Calu3 (cell line): ENCODE measurements at regions not wholly inside any gene's neighbourhood (a gene's known extent, or its start where the extent isn't known, plus 50 kb on each side); places are given as distances from the start of the nearest gene placed in this dataset.

Source experiments
- BruUV-seq: library from RNA; stranded (reverse); fragments of 400-500 nt; replicated peaks from 2 replicates; lab custom pipeline; 2021; lab: Mats Ljungman, UMichigan
- CTCF ChIA-PET: fragments of 300-600 bp; sonication (Branson Sonifier 250); formaldehyde crosslinking; loops from one replicate; lab custom pipeline; 2022; ENCODE audit warnings: antibody characterized with exemption; lab: Charles Lee
- DNase-seq: peaks from one replicate; pipeline ENCODE4 v3.0.0; 2022
- H3K27ac Mint-ChIP-seq: one replicate; pipeline ENCODE4 v1.8.0; 2022; ENCODE audit warnings: mixed read lengths; ENCODE audit not compliant: unreplicated experiment
- H3K27me3 Mint-ChIP-seq: one replicate; pipeline ENCODE4 v1.8.0; 2022; ENCODE audit warnings: mixed read lengths; ENCODE audit not compliant: unreplicated experiment
- H3K36me3 Mint-ChIP-seq: one replicate; pipeline ENCODE4 v1.8.0; 2022; ENCODE audit warnings: mild to moderate bottlenecking, moderate library complexity, mixed read lengths; ENCODE audit not compliant: insufficient read depth, unreplicated experiment
- H3K4me1 Mint-ChIP-seq: one replicate; pipeline ENCODE4 v1.8.0; 2022; ENCODE audit warnings: mild to moderate bottlenecking, low read depth, mixed read lengths; ENCODE audit not compliant: unreplicated experiment
- H3K4me3 Mint-ChIP-seq: one replicate; pipeline ENCODE4 v1.8.0; 2022; ENCODE audit warnings: mild to moderate bottlenecking, low read depth, moderate library complexity, mixed read lengths; ENCODE audit not compliant: unreplicated experiment
- H3K9me3 Mint-ChIP-seq: one replicate; pipeline ENCODE4 v1.8.0; 2022; ENCODE audit warnings: low read depth, mixed read lengths; ENCODE audit not compliant: unreplicated experiment
- CTCF ChIP-seq: fragments of 200-600 bp; IDR thresholded peaks from one replicate; pipeline ENCODE4 v1.8.0; 2022; ENCODE audit warnings: antibody characterized with exemption; ENCODE audit not compliant: unreplicated experiment
- intact Hi-C: fragments of 100-400 bp; cut with micrococcal nuclease; formaldehyde crosslinking; loops from one replicate; pipeline ENCODE4 v1.10.0; 2022; ENCODE audit not compliant: unreplicated experiment

GRCh38 chr2:7468448-7468828 lies 551.2 kb downstream of the RNF144A start:
- no peak overlapping the region for H3K27ac Mint-ChIP-seq
- no peak for TF ChIP-seq CTCF
- intact Hi-C loops = no loop called here

DNA sequence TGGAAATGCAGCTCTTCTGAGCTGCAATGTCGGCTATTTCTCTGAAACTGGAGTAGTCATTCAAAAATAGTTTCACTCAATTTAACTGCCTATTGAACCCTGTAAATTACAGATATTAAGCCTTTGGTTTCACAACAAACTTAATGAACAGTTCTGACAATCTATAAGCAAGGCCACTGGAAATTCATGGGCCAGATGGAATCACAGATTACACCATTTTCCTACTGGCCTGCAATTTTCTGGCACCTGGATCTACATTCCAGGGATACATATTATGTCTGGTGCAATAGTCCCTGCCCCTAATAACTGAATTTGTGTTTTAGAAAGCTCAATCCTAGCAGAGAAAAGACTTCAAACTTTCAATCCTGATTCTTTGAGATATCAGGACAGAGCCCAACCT lies 551.7 kb downstream of the RNF144A start:
- CTCF ChIA-PET = no interaction called here
- TF ChIP-seq CTCF = no peak
- BruUV-seq = no TSS peak

More at GRCh38 chr2:7468448-7468828, 551.2 kb downstream of the RNF144A start:
- Mint-ChIP-seq H3K4me1 (no peaks in the 10 kb centered on the region), H3K27me3 (no peaks in the 10 kb centered on the region), H3K4me3 (no peak overlapping the region), H3K36me3 (no peaks in the 10 kb centered on the region), H3K9me3 (no peaks in the 10 kb centered on the region)
- BruUV-seq = no TSS peak
- DNase-seq = no peak
- CTCF ChIA-PET = no interaction called here

GRCh38 chr2:7471185-7471584 lies 554.0 kb downstream of the RNF144A start:
- Mint-ChIP-seq H3K4me3 (no peak overlapping the region), H3K27me3 (no peaks in the 10 kb centered on the region), H3K9me3 (no peaks in the 10 kb centered on the region), H3K36me3 (no peaks in the 10 kb centered on the region), H3K4me1 (no peaks in the 10 kb centered on the region), H3K27ac (no peak overlapping the region)
- intact Hi-C loops = no loop called here
- BruUV-seq = no TSS peak
- no peak for TF ChIP-seq CTCF
- CTCF ChIA-PET = no interaction called here
- no peak for DNase-seq

More for the DNA sequence above, 551.7 kb downstream of the RNF144A start:
- intact Hi-C loops = no loop called here
- no peak overlapping the region for H3K27ac Mint-ChIP-seq
- no peaks in the 10 kb centered on the region for H3K27me3 Mint-ChIP-seq
- H3K4me1 Mint-ChIP-seq = no peaks in the 10 kb centered on the region
- no peaks in the 10 kb centered on the region for H3K9me3 Mint-ChIP-seq
- H3K36me3 Mint-ChIP-seq = no peaks in the 10 kb centered on the region
- no peak for DNase-seq
- H3K4me3 Mint-ChIP-seq = no peak overlapping the region

DNA sequence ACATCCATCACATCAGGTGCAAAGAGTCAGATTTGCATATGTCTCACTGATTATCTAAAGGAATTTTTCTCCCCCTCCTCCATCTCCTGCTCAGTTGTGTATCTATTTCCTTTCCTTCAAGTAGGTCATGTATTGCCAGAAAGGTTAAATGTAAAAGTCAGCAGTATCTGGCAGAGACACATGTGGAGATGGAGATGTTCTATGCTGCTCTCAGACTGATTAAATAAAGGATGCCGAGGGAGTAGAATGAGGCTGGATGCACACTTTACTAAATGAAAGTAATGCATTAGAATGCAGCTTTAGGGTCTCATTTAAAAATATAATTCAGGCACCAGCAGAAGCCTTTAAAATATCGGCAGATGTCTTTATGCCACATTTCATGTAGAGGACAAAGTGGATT lies 555.3 kb downstream of the RNF144A start:
- Mint-ChIP-seq H3K27me3 (no peaks in the 10 kb centered on the region), H3K4me1 (no peaks in the 10 kb centered on the region), H3K27ac (no peak overlapping the region), H3K9me3 (no peaks in the 10 kb centered on the region), H3K4me3 (no peak overlapping the region), H3K36me3 (no peaks in the 10 kb centered on the region)
- no TSS peak for BruUV-seq
- TF ChIP-seq CTCF = no peak
- intact Hi-C loops = no loop called here
- CTCF ChIA-PET = no interaction called here
- DNase-seq = no peak
